LNCaP clone FGC (cell line): ENCODE measurements at regions not wholly inside any gene's neighbourhood (a gene's known extent, or its start where the extent isn't known, plus 50 kb on each side); places are given as distances from the start of the nearest gene placed in this dataset.

Experiments used
- DNase-seq: peaks from one replicate; pipeline ENCODE4 v3.0.0-alpha.2; 2011; ENCODE audit warnings: low read depth
- H3K4me3 ChIP-seq: 2 replicates; pipeline ENCODE4 v1.5.1; 2011; ENCODE audit warnings: mild to moderate bottlenecking, low read depth, low read length, control low read depth
- TF ChIP-seq, protein P1 (sequence below): IDR thresholded peaks from 2 replicates; pipeline ENCODE4 v1.5.1; 2012; ENCODE audit warnings: mild to moderate bottlenecking; ENCODE audit not compliant: control insufficient read depth, insufficient read depth; ENCODE audit errors: extremely low read depth

DNA sequence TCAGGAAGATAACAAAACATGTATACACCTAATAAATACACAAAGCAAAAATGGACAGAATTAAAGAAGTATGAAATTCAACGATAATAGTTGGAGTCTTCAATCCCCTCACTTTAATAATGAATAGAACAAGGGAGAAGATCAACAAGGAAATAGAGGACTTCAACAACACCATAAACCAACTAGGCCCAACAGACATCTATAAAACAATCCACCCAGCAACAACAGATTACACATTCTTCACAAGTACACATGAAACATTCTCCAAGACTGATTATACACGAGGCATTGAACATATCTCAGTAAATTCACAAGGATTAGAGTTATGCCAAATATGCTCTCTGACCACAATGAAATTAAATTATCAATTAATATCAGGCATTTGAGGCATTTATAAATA is 185.5 kb upstream of the NBEA start:
- TF ChIP-seq, protein P1, sequence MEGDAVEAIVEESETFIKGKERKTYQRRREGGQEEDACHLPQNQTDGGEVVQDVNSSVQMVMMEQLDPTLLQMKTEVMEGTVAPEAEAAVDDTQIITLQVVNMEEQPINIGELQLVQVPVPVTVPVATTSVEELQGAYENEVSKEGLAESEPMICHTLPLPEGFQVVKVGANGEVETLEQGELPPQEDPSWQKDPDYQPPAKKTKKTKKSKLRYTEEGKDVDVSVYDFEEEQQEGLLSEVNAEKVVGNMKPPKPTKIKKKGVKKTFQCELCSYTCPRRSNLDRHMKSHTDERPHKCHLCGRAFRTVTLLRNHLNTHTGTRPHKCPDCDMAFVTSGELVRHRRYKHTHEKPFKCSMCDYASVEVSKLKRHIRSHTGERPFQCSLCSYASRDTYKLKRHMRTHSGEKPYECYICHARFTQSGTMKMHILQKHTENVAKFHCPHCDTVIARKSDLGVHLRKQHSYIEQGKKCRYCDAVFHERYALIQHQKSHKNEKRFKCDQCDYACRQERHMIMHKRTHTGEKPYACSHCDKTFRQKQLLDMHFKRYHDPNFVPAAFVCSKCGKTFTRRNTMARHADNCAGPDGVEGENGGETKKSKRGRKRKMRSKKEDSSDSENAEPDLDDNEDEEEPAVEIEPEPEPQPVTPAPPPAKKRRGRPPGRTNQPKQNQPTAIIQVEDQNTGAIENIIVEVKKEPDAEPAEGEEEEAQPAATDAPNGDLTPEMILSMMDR = no peak
- no peak for DNase-seq
- H3K4me3 ChIP-seq = no peak overlapping the region

GRCh38 chr13:34757441-34757840 is 184.6 kb upstream of the NBEA start:
- no peak for DNase-seq
- TF ChIP-seq, protein P1 = no peak
- H3K4me3 ChIP-seq = no peak overlapping the region

DNA sequence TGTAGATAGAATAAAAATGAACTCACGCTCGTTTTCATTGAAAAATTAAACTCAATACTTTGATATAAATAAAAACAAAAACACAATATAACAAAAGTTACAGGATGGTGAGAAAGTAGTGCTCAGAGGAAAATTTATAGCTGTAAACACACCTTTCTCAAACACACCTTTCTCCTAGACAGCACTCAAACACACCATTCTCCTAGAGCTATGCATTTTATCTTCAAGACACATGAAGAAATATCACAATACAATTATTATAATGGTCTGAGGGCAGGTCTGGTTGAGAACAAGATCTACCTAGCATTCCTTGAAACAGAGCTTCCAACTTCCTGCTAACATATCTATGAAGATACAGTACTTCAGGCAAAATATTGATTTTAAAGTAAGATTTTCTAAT is 183.4 kb upstream of the NBEA start:
- no peak overlapping the region for H3K4me3 ChIP-seq
- TF ChIP-seq, protein P1 = no peak
- DNase-seq = no peak

GRCh38 chr13:34762312-34762711 is 179.8 kb upstream of the NBEA start:
- H3K4me3 ChIP-seq = no peak overlapping the region
- TF ChIP-seq, protein P1 = no peak
- DNase-seq = no peak

GRCh38 chr13:34764246-34764645 is 177.8 kb upstream of the NBEA start:
- TF ChIP-seq, protein P1 = no peak
- no peak overlapping the region for H3K4me3 ChIP-seq
- DNase-seq = peak; percentile 81

DNA sequence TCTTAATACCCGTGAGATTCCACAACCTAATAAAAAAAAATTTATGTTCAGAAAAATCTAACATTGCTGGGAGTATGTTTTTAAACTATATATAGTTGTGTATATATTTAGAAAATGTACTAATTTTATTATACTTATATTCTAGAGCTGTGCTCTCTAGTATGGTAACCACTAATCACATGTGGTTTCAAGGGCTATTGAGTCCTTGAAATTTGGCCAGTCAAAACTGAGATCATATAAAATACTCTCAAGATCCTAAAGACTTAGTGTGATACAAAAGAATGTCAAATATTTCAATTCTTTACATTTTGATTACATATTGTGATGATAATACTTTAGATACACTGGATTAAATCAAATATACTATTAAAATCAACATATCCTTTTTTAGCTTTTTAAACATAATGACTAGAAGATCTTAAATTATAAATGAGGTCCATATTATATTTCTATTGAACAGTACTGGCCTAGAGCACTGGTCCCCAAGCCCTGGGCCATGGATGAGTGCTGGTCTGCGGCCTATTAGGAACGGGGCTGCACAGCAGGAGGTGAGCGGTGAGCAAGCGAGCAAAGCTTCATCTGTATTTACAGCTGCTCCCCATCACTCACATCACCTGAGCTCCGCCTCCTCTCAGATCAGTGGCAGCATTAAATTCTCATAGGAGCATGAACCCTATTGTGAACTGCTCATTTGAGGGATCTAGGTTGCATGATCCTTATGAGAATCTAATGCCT is 176.5 kb upstream of the NBEA start:
- H3K4me3 ChIP-seq = no peak overlapping the region
- no peak for DNase-seq
- TF ChIP-seq, protein P1 = no peak

DNA sequence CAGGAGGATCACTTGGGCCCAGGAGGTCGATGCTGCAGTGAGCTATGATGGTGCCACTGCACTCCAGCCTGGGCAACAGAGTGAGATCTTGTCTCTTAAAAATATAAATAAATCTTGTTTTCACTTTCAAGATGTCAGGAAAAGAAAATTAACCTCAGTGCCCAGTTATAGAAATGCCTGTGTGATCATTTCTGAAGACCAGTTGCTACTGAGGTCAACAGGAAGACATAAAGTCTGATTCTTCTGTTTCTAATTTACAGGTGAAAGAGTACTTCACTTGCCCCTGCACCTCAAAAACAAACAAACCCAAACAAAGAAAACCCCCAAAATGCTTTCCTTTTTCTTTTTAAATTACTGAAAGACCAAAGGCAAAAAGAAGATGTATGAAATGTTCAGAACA is 174.3 kb upstream of the NBEA start:
- no peak for DNase-seq

More for the DNA sequence above, 174.3 kb upstream of the NBEA start:
- TF ChIP-seq, protein P1 = no peak
- H3K4me3 ChIP-seq = no peak overlapping the region
